ENCODE measurements at regions not wholly inside any gene's neighbourhood (a gene's known extent, or its start where the extent isn't known, plus 50 kb on each side); places are given as distances from the start of the nearest gene placed in this dataset. TPM values are rescaled to one million over a fixed set of nuclear protein-coding genes. Genes with fewer than 3 reads are reported as not detected.

DNA sequence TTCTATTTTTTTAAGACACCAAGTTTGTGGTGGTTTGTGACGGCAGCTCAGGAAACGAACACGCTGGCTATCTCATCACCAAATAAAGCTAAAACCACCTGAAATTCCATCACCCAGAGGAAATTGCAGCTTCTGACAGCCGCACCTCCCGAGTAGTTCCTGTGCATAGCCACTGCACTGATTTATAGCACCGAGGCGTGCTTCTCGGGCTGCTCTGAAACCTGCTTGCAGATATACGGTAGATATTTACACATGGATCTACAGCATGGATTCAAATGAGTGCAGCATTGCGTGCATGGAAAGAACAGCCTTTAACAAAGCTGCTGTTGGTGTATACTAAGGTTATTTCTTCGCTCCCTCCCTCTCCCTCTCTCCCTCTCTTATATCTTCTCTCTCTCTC is 153.8 kb downstream of the PHF2 start:
- TF ChIP-seq KDM1A (IDR thresholded peaks at IDR 0.05; ENCODE audit: borderline replicate concordance, low read length) = no peak
- no peak for FAIRE-seq
- H2AFZ ChIP-seq (ENCODE audit: low read length) = no peak overlapping the region
- no peak for DNase-seq (ENCODE audit: low read depth in 1 of 2, low spot score in 2 of 2)
- no peak overlapping the region for H2BK5ac ChIP-seq (ENCODE audit: low read depth, low read length)
- H3K4me2 ChIP-seq (ENCODE audit: insufficient read depth in 1 of 2, low read depth in 2 of 2, low read length in 2 of 2) = no peak overlapping the region
- no peaks in the 10 kb centered on the region for H3K4me1 ChIP-seq (replicated peaks in 1 of 4; ENCODE audit: control insufficient read depth in 3 of 4, insufficient read depth in 4 of 4, low read length in 3 of 4)
- no peak overlapping the region for H3K9ac ChIP-seq (replicated peaks in 1 of 4; ENCODE audit: extremely low read depth in 1 of 4, low read depth in 3 of 4, low read length in 3 of 4)
- no peak overlapping the region for H3K4ac ChIP-seq (replicated peaks; ENCODE audit: insufficient read length, low read depth, low read length)
- peaks cover 15 to 19% of the 10 kb centered on the region in 2 experiments; a peak in 3 of 4 replicates for H3K9me3 ChIP-seq (ENCODE audit: insufficient read depth in 2 of 2, low read depth in 1 of 2, low read length in 1 of 2)
- H3K79me1 ChIP-seq (ENCODE audit: low read depth, low read length) = no peaks in the 10 kb centered on the region
- no peak overlapping the region for H3K18ac ChIP-seq (ENCODE audit: extremely low read depth, low read length)
- no peak overlapping the region for H3K27ac ChIP-seq (ENCODE audit: low read depth, low read length)
- H4K20me1 ChIP-seq (replicated peaks in 1 of 2; ENCODE audit: control insufficient read depth in 1 of 2, insufficient read depth in 2 of 2, low read length in 2 of 2) = no peaks in the 10 kb centered on the region
- no peak overlapping the region for H4K5ac ChIP-seq (ENCODE audit: insufficient read length, low read depth, low read length)
- H4K91ac ChIP-seq (replicated peaks; ENCODE audit: insufficient read length, low read length) = no peak overlapping the region
- no peaks in the 10 kb centered on the region for H3K23me2 ChIP-seq (ENCODE audit: low read depth, low read length)
- H3K4me3 ChIP-seq (ENCODE audit: extremely low read depth in 1 of 4, insufficient read depth in 2 of 4, low read depth in 3 of 4, low read length in 4 of 4) = no peak overlapping the region
- no peaks in the 10 kb centered on the region; a peak in 1 of 8 replicates for H3K36me3 ChIP-seq (ENCODE audit: control insufficient read depth in 2 of 4, insufficient read depth in 4 of 4, low read length in 3 of 4)
- H3K56ac ChIP-seq (replicated peaks; ENCODE audit: insufficient read length, low read depth, low read length) = no peak overlapping the region
- no peak overlapping the region for H2AK5ac ChIP-seq (ENCODE audit: low read depth, low read length)
- POLR2A ChIA-PET (ENCODE audit: partially characterized antibody) = no interaction called here
- 94% methylated on average over 11 of the region's 11 CpGs; no CpG with 5 or more reads in 1 of the 2 experiments for WGBS, 2 experiments (ENCODE audit: extremely low coverage in 1 of 2, insufficient coverage in 1 of 2, insufficient read length in 1 of 2, insufficient replicate concordance in 2 of 2, low coverage in 1 of 2, low lambda C conversion rate in 2 of 2, missing lambda C conversion rate in 1 of 2)
- H2BK120ac ChIP-seq (replicated peaks; ENCODE audit: low read depth, low read length) = no peak overlapping the region
- no peak overlapping the region for H2BK12ac ChIP-seq (ENCODE audit: low read depth, low read length)
- CTCF ChIA-PET (ENCODE audit: partially characterized antibody) = interaction anchor here (0.6 to 1.2 kb wide), 2 partner anchors 10 to 24 kb away, joined by 3 to 4 read pairs; no protein-coding TSS in a partner anchor
- H3K14ac ChIP-seq (ENCODE audit: insufficient read length) = no peak overlapping the region
- H3K27me3 ChIP-seq (replicated peaks in 1 of 4; ENCODE audit: control insufficient read depth in 3 of 4, extremely low read depth in 1 of 4, insufficient read depth in 3 of 4, low read length in 3 of 4) = no peaks in the 10 kb centered on the region
- no peak overlapping the region for H2BK20ac ChIP-seq (ENCODE audit: low read length)
- no peak overlapping the region for H4K8ac ChIP-seq (ENCODE audit: extremely low read depth, insufficient read depth, low read length)
- H2BK15ac ChIP-seq (ENCODE audit: low read length) = no peak overlapping the region
- no peaks in the 10 kb centered on the region for H3K79me2 ChIP-seq (ENCODE audit: control insufficient read depth in 1 of 2, insufficient read depth in 2 of 2, low read length in 2 of 2)
- H3K23ac ChIP-seq (ENCODE audit: insufficient read length) = no peak overlapping the region

Small RNAs in the stretch of these regions (microRNA-seq; reads per million reads assigned to microRNA genes)
- 0 reads per million in 2 experiments for gene MIR4291 (ENCODE audit: borderline microRNAs expressed in 2 of 2, borderline number of aligned reads in 2 of 2, borderline replicate concordance in 1 of 2)

Small RNAs in the stretch of these regions (small RNA-seq; reads per million reads assigned to genes)
- not detected for gene MIR4291 (ENCODE audit: insufficient read depth)
